Esophagus squamous epithelium (tissue), 4 donors: ENCODE measurements at regions not wholly inside any gene's neighbourhood (a gene's known extent, or its start where the extent isn't known, plus 50 kb on each side); places are given as distances from the start of the nearest gene placed in this dataset.

Experiments used
- CTCF ChIP-seq, 6 experiments: fragments of 450-650 bp in 4 of 6; fragments of 200-600 bp in 2 of 6; sonication (generic) in 2 of 6; IDR thresholded peaks; one replicate each; pipeline ENCODE4 v1.5.1; 2016 to 2019; ENCODE audit warnings: antibody characterized with exemption in 6 of 6, mild to moderate bottlenecking in 4 of 6, moderate library complexity in 4 of 6
- POLR2A ChIP-seq, 4 donors: fragments of 450-650 bp; IDR thresholded peaks; one replicate each; pipeline ENCODE4 v1.6.1; 2017; ENCODE audit warnings: antibody characterized with exemption in 4 of 4, mild to moderate bottlenecking in 4 of 4, moderate library complexity in 3 of 4

GRCh38 chr7:20050241-20050966 is 166.8 kb downstream of the MACC1 start:
- TF ChIP-seq CTCF (IDR thresholded peaks at IDR 0.05) (no peak), POLR2A (IDR thresholded peaks at IDR 0.05) (no peak)
